ENCODE measurements at regions not wholly inside any gene's neighbourhood (a gene's known extent, or its start where the extent isn't known, plus 50 kb on each side); places are given as distances from the start of the nearest gene placed in this dataset.
"Not testable (repeated sequence)": the region's sequence is repeated elsewhere in the genome, so short reads cannot be mapped to it uniquely, and the experiment has no call there.

- DNase-seq (ENCODE audit: low spot score): no peak
Observed at GRCh38 chr15:96181873-96182301, 148.6 kb upstream of the NR2F2 start.

GRCh38 chr15:96182736-96183513, 147.6 kb upstream of the NR2F2 start:
- DNase-seq (ENCODE audit: low spot score): no peak

GRCh38 chr15:96183514-96183850, 147.0 kb upstream of the NR2F2 start:
- DNase-seq (ENCODE audit: low spot score): no peak

GRCh38 chr15:96183867-96184266, 146.6 kb upstream of the NR2F2 start:
- no peak for DNase-seq (ENCODE audit: low spot score)

- no peak for DNase-seq (ENCODE audit: low spot score)
Observed at GRCh38 chr15:96184297-96184696, 146.2 kb upstream of the NR2F2 start.

- DNase-seq (ENCODE audit: low spot score): no peak
Observed at GRCh38 chr15:96186105-96186504, 144.4 kb upstream of the NR2F2 start.

GRCh38 chr15:96187341-96188305, 142.9 kb upstream of the NR2F2 start:
- DNase-seq (ENCODE audit: low spot score): no peak

- no peak for DNase-seq (ENCODE audit: low spot score)
Observed at GRCh38 chr15:96197721-96198120, 132.8 kb upstream of the NR2F2 start.

GRCh38 chr15:96199111-96199510, 131.4 kb upstream of the NR2F2 start:
- DNase-seq (ENCODE audit: low spot score): no peak

- no peak for DNase-seq (ENCODE audit: low spot score)
Observed at GRCh38 chr15:96200357-96200967, 130.0 kb upstream of the NR2F2 start.

GRCh38 chr15:96201696-96202095, 128.8 kb upstream of the NR2F2 start:
- DNase-seq (ENCODE audit: low spot score): no peak

- DNase-seq (ENCODE audit: low spot score): not testable (repeated sequence)
Observed at GRCh38 chr15:96205588-96205987, 124.9 kb upstream of the NR2F2 start.

GRCh38 chr15:96207377-96208006, 123.0 kb upstream of the NR2F2 start:
- no peak for DNase-seq (ENCODE audit: low spot score)

GRCh38 chr15:96209285-96209735, 121.2 kb upstream of the NR2F2 start:
- DNase-seq (ENCODE audit: low spot score): no peak

- DNase-seq (ENCODE audit: low spot score): no peak
Observed at GRCh38 chr15:96213045-96213444, 117.5 kb upstream of the NR2F2 start.

GRCh38 chr15:96213896-96214295, 116.6 kb upstream of the NR2F2 start:
- no peak for DNase-seq (ENCODE audit: low spot score)

GRCh38 chr15:96216481-96216880, 114.0 kb upstream of the NR2F2 start:
- not testable (repeated sequence) for DNase-seq (ENCODE audit: low spot score)

- DNase-seq (ENCODE audit: low spot score): no peak
Observed at GRCh38 chr15:96217983-96218382, 112.5 kb upstream of the NR2F2 start.

GRCh38 chr15:96218623-96219455, 111.7 kb upstream of the NR2F2 start:
- DNase-seq (ENCODE audit: low spot score): no peak

GRCh38 chr15:96219681-96220080, 110.8 kb upstream of the NR2F2 start:
- DNase-seq (ENCODE audit: low spot score): no peak

- DNase-seq (ENCODE audit: low spot score): no peak
Observed at GRCh38 chr15:96220657-96221056, 109.8 kb upstream of the NR2F2 start.
